GM10266 (cell line): ENCODE measurements at regions not wholly inside any gene's neighbourhood (a gene's known extent, or its start where the extent isn't known, plus 50 kb on each side); places are given as distances from the start of the nearest gene placed in this dataset.

Experiments used
- DNase-seq: peaks from one replicate; pipeline ENCODE4 v3.0.0; 2012; ENCODE audit errors: extremely low spot score
- TF ChIP-seq, protein P1 (sequence below): IDR thresholded peaks from 2 replicates; pipeline ENCODE4 v1.5.1; 2012; ENCODE audit warnings: mild to moderate bottlenecking, low read depth; ENCODE audit not compliant: control insufficient read depth, insufficient read depth; ENCODE audit errors: missing control alignments

DNA sequence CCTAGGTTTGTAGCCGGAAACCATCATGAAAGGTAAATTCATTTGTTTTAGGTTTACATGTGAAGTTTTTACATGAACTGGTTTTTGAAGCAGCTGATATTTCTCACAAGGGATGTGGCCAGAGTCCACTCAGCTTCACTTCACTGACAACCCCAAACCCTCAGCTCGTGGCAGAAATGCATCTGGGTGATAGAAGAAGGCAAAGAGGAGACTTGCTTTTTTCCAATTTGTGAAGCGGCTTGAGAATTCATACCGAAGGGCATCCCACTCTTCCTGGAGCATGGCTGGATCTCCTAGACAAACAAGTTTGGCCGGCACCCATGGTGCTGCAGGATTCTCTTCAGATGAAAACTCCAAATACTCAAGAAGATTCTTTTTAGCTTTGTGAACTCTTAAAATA, 392.8 kb upstream of the CNR1 start:
- TF ChIP-seq, protein P1, sequence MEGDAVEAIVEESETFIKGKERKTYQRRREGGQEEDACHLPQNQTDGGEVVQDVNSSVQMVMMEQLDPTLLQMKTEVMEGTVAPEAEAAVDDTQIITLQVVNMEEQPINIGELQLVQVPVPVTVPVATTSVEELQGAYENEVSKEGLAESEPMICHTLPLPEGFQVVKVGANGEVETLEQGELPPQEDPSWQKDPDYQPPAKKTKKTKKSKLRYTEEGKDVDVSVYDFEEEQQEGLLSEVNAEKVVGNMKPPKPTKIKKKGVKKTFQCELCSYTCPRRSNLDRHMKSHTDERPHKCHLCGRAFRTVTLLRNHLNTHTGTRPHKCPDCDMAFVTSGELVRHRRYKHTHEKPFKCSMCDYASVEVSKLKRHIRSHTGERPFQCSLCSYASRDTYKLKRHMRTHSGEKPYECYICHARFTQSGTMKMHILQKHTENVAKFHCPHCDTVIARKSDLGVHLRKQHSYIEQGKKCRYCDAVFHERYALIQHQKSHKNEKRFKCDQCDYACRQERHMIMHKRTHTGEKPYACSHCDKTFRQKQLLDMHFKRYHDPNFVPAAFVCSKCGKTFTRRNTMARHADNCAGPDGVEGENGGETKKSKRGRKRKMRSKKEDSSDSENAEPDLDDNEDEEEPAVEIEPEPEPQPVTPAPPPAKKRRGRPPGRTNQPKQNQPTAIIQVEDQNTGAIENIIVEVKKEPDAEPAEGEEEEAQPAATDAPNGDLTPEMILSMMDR, result no peak
- no peak for DNase-seq

DNA sequence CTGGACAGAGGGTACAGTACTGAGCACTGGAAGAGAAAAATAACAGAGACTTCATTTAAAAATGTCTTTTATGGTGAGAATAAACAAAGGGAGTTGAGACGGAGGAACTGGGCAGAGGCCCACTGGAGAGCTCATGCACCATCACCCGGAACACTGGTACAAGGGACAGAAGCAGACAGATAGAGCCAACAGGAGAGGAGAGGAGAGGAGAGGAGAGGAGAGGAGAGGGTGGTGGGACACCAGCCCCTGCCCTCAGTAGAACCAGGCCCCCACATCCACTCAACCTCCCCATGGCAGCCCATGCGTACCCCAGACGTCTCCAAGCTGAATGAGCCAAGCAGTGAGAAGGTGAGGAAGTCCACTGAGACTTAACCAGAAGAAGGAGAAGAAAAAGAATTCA, 390.5 kb upstream of the CNR1 start:
- TF ChIP-seq, protein P1, result no peak
- DNase-seq, result no peak

DNA sequence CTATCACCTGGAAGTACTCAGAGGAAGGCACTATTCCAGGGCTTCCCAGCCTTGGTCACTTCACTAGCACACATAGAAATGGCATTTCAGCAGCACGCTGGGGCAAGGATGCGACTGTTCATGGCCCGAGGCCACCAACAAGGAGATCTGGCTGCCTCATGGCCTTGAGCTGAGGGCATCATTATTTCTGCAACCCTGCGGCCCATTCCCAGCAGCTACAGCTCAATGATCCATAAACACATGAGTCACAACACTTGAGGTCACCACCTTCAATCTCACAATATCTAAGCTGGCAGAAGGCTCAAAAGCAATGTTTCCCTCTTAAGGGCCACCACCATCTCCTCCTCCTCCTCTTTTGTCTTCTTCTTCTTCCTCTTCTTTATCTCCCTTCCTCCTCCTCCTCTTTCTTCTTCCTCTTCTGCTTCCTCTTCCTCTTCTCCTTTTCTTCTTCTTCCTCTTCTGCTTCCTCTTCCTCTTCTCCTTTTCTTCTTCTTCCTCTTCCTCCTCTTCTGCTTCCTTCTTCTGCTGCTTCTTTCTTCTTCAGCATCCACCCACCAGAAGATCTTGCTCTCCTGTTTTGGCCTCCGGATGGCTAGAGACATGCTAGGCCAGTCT, 382.9 kb upstream of the CNR1 start:
- TF ChIP-seq, protein P1, result no peak
- no peak for DNase-seq

DNA sequence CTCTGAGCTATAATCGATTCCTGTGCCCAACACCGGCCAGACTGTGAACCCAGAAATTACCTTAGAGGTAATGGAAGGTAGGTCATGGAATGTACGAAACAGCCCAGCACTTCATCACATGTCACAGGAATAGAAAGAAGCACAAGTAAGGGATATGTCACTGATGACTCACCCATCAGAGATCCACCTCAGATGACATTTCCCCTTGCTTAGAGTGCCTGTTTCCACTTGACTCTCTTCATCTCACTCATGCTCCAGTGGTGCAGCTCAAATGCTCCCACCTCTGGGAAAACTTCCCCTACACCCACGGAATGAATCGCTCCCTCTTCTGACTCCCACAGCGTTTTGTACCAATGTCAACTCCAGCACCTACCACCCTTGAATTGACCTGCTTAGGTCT, 381.6 kb upstream of the CNR1 start:
- no peak for DNase-seq
- TF ChIP-seq, protein P1, result no peak

DNA sequence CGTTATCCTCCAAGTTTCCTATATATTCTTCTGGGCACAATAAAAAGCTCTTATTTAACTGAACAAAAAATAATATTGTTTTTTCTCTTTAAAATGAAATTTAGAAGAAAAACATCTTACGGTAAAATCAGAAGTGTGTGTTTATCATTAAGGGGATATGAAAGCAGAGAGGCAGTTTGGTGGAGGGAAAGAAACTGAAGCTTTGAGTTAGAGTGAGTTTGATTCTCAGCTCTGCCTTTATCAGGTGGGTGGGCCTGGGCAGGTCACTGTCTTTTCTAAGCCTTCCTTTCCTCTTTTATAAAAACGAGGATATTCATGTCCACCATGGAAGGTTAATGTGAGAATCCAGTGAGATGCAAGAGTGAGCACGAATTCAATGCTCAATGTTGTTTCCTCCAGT, 379.8 kb upstream of the CNR1 start:
- TF ChIP-seq, protein P1, result no peak
- no peak for DNase-seq

DNA sequence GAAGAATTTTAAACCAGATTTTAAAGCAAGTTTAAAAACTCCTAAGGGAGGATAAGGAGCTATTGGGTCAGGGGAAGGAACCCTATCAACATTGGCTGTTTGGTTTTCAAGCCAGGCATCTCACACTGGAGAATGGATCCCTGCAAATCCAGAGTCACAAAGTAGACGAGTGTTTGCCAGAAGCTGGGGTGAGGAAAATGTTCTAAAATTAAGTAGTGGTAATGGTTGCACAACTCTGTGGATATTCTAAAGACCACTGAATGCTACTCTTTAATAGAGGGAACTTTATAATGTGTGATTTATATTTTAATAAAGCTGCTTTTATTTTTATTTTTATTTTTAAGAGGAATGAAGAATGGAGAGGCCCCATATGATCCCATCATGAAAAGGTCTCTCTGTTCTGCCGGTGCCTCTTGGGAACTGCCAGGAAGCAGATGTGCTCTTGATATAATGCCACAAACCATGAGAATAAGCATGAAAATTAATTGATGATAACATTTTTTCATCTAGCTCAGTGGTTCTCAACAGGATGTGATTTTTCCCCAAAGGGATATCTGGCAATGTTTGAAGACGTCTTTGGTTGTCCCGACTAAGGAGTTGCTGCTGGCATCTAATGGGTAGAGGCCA, 379.0 kb upstream of the CNR1 start:
- TF ChIP-seq, protein P1, result no peak
- DNase-seq, result no peak

DNA sequence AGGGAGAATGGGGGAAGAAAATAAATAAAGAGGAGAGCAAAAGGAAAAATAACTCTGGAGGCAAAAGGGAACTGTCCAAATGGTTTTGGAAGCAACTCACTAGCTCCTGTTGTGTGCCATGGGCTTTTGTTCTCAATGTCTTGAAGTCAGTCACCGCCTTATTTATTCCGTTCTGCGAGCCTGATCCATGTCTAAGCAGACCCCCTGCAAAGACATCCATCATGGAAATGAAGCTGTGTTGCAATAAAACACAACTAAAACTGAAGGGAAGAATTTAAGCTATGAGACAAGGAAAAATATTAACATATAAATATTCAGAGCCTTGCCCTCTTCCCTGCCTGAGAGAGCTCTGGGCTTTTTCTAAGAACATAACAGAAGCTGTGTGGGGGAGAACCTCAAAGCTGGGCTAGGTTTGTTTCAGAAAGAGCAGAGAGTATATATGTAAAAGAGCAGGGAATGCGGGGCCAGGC, 373.2 kb upstream of the CNR1 start:
- no peak for DNase-seq
- TF ChIP-seq, protein P1, result no peak
